GM23248 (cell line): ENCODE measurements at regions not wholly inside any gene's neighbourhood (a gene's known extent, or its start where the extent isn't known, plus 50 kb on each side); places are given as distances from the start of the nearest gene placed in this dataset.

Source experiments
- DNase-seq: peaks from one replicate; pipeline ENCODE4 v3.0.0-alpha.2; 2015
- H2AFZ ChIP-seq: fragments of 200-600 bp; sonication (generic); 2 replicates; pipeline ENCODE4 v1.6.1; 2016; ENCODE audit warnings: antibody characterized with exemption
- H3F3A ChIP-seq: fragments of 200-600 bp; sonication (generic); 2 replicates; pipeline ENCODE4 v1.6.1; 2016; ENCODE audit warnings: mild to moderate bottlenecking, antibody characterized with exemption, mixed run types; ENCODE audit not compliant: insufficient read depth
- H3K27ac ChIP-seq: fragments of 200-600 bp; sonication (generic); 2 replicates; pipeline ENCODE4 v1.5.1; 2016; ENCODE audit warnings: mild to moderate bottlenecking
- H3K27me3 ChIP-seq: fragments of 200-600 bp; sonication (generic); replicated peaks from 2 replicates; pipeline ENCODE4 v1.6.1; 2016; ENCODE audit warnings: mild to moderate bottlenecking; ENCODE audit not compliant: insufficient read depth
- H3K36me3 ChIP-seq: fragments of 200-600 bp; sonication (generic); 2 replicates; pipeline ENCODE4 v1.6.1; 2016; ENCODE audit warnings: low read depth, mild to moderate bottlenecking
- H3K4me1 ChIP-seq: fragments of 200-600 bp; sonication (generic); 2 replicates; pipeline ENCODE4 v1.6.1; 2016; ENCODE audit warnings: mild to moderate bottlenecking; ENCODE audit not compliant: insufficient read depth
- H3K4me2 ChIP-seq: fragments of 200-600 bp; sonication (generic); one replicate; pipeline ENCODE4 v1.6.1; 2016; ENCODE audit warnings: mild to moderate bottlenecking; ENCODE audit not compliant: unreplicated experiment
- H3K4me3 ChIP-seq: fragments of 200-600 bp; sonication (generic); 2 replicates; pipeline ENCODE4 v1.5.1; 2016; ENCODE audit warnings: mild to moderate bottlenecking
- H3K79me2 ChIP-seq: fragments of 200-600 bp; sonication (generic); 2 replicates; pipeline ENCODE4 v1.6.1; 2016; ENCODE audit warnings: mild to moderate bottlenecking; ENCODE audit not compliant: insufficient read depth
- H3K9ac ChIP-seq: fragments of 200-600 bp; sonication (generic); 2 replicates; pipeline ENCODE4 v1.6.1; 2016; ENCODE audit warnings: mild to moderate bottlenecking
- H3K9me2 ChIP-seq: fragments of 200-600 bp; sonication (generic); 2 replicates; pipeline ENCODE4 v1.6.1; 2016; ENCODE audit warnings: mixed run types, mild to moderate bottlenecking, moderate library complexity; ENCODE audit not compliant: insufficient read depth
- H3K9me3 ChIP-seq: fragments of 200-600 bp; sonication (generic); one replicate; pipeline ENCODE4 v1.6.1; 2017; ENCODE audit warnings: low read depth
- H4K20me1 ChIP-seq: fragments of 200-600 bp; sonication (generic); 2 replicates; pipeline ENCODE4 v1.6.0; 2016; ENCODE audit not compliant: insufficient read depth
- EZH2 ChIP-seq: fragments of 200-600 bp; sonication (generic); IDR thresholded peaks from 2 replicates; pipeline ENCODE4 v1.6.1; 2018; ENCODE audit warnings: antibody characterized with exemption, mild to moderate bottlenecking; ENCODE audit not compliant: insufficient read depth, poor library complexity, severe bottlenecking
- EZH2phosphoT487 ChIP-seq: fragments of 200-600 bp; sonication (generic); IDR thresholded peaks from 2 replicates; pipeline ENCODE4 v1.6.1; 2018; ENCODE audit warnings: antibody characterized with exemption, moderate library complexity, mild to moderate bottlenecking, low read depth; ENCODE audit not compliant: insufficient read depth
- WGBS, 2 experiments: methylation state at CpG; one replicate each; pipeline ENCODE4 v1.1.6; 2015 to 2017; ENCODE audit warnings: low lambda C conversion rate in 2 of 2, low coverage in 1 of 2; ENCODE audit errors: missing lambda C conversion rate in 2 of 2; 5-methylcytosine and 5-hydroxymethylcytosine counted together
- in situ Hi-C: fragments of 300-500 bp; cut with MboI; formaldehyde crosslinking; loops from 2 replicates; pipeline ENCODE4 v1.15.0; 2020

GRCh38 chr2:217612920-217613319, 389.9 kb downstream of the TNS1 start:
- H3K4me2 ChIP-seq, result no peak overlapping the region
- WGBS, 2 experiments, result 83 to 94% methylated on average over 8 to 9 of the region's 9 CpGs
- DNase-seq, result no peak
- no peaks in the 10 kb centered on the region for H3K36me3 ChIP-seq
- H3K27ac ChIP-seq, result no peak overlapping the region
- peaks cover under 1% of the 10 kb centered on the region; the same call in 1 of the 2 replicates for H3K27me3 ChIP-seq
- no peaks in the 10 kb centered on the region for H3K9me3 ChIP-seq
- no peak overlapping the region for H3K9ac ChIP-seq
- no peaks in the 10 kb centered on the region for H3F3A ChIP-seq
- H3K9me2 ChIP-seq, result no peaks in the 10 kb centered on the region
- H4K20me1 ChIP-seq, result no peaks in the 10 kb centered on the region
- H2AFZ ChIP-seq, result no peak overlapping the region
- no peak overlapping the region for H3K4me3 ChIP-seq
- in situ Hi-C loops, result no loop called here
- no peaks in the 10 kb centered on the region for H3K4me1 ChIP-seq
- no peak for TF ChIP-seq EZH2
- no peak for TF ChIP-seq EZH2phosphoT487
- H3K79me2 ChIP-seq, result no peaks in the 10 kb centered on the region

GRCh38 chr2:217612211-217612610, 390.6 kb downstream of the TNS1 start:
- Histone ChIP-seq H3K9me2 (no peaks in the 10 kb centered on the region), H3F3A (no peaks in the 10 kb centered on the region), H3K4me2 (no peak overlapping the region), H3K27ac (no peak overlapping the region), H3K27me3 (peaks cover 8% of the 10 kb centered on the region; the same call in 1 of the 2 replicates), H2AFZ (no peak overlapping the region), H3K36me3 (no peaks in the 10 kb centered on the region), H3K4me3 (no peak overlapping the region), H3K9ac (no peak overlapping the region), H3K4me1 (no peaks in the 10 kb centered on the region), H3K9me3 (no peaks in the 10 kb centered on the region), H4K20me1 (no peaks in the 10 kb centered on the region), H3K79me2 (no peaks in the 10 kb centered on the region)
- no peak for TF ChIP-seq EZH2
- no peak for DNase-seq
- in situ Hi-C loops, result no loop called here
- WGBS, 2 experiments, result 42 to 45% methylated on average over 3 of the region's 3 CpGs

GRCh38 chr2:217611626-217612127, 391.1 kb downstream of the TNS1 start:
- Histone ChIP-seq H3K4me1 (no peaks in the 10 kb centered on the region), H3K27ac (no peak overlapping the region), H4K20me1 (no peaks in the 10 kb centered on the region), H3K9me2 (no peaks in the 10 kb centered on the region), H3K79me2 (no peaks in the 10 kb centered on the region), H3K9ac (no peak overlapping the region), H3K4me2 (no peak overlapping the region), H3K36me3 (no peaks in the 10 kb centered on the region), H3K9me3 (no peaks in the 10 kb centered on the region), H3F3A (no peaks in the 10 kb centered on the region), H3K27me3 (peaks cover 9% of the 10 kb centered on the region; the same call in 1 of the 2 replicates), H2AFZ (no peak overlapping the region), H3K4me3 (no peak overlapping the region)
- no peak for DNase-seq
- TF ChIP-seq EZH2phosphoT487, result no peak
- no peak for TF ChIP-seq EZH2
- in situ Hi-C loops, result no loop called here
- 87 to 98% methylated on average over 5 of the region's 5 CpGs for whole genome bisulfite sequencing, 2 experiments

- Histone ChIP-seq H3K9me3 (no peaks in the 10 kb centered on the region), H2AFZ (no peak overlapping the region), H3K9ac (no peak overlapping the region), H3K4me2 (no peak overlapping the region), H3K27me3 (peaks cover 9% of the 10 kb centered on the region), H3K36me3 (no peaks in the 10 kb centered on the region), H3K9me2 (no peaks in the 10 kb centered on the region), H4K20me1 (no peaks in the 10 kb centered on the region), H3K4me3 (no peak overlapping the region), H3K27ac (no peak overlapping the region), H3K79me2 (no peaks in the 10 kb centered on the region), H3K4me1 (no peaks in the 10 kb centered on the region), H3F3A (no peaks in the 10 kb centered on the region)
- DNase-seq, result no peak
- WGBS, 2 experiments, result 69 to 74% methylated on average over 4 of the region's 4 CpGs
- TF ChIP-seq EZH2 (no peak), EZH2phosphoT487 (no peak)
- in situ Hi-C loops, result no loop called here
These were observed 391.7 kb downstream of the TNS1 start for GRCh38 chr2:217611056-217611455.

GRCh38 chr2:217610401-217610814, 392.4 kb downstream of the TNS1 start:
- no peak overlapping the region for H3K9ac ChIP-seq
- no peaks in the 10 kb centered on the region for H3K9me2 ChIP-seq
- no peaks in the 10 kb centered on the region for H3K36me3 ChIP-seq
- peaks cover 9% of the 10 kb centered on the region for H3K27me3 ChIP-seq
- no peaks in the 10 kb centered on the region for H3K9me3 ChIP-seq
- DNase-seq, result no peak
- H3K4me2 ChIP-seq, result no peak overlapping the region
- 74 to 81% methylated on average over 6 of the region's 6 CpGs for WGBS, 2 experiments
- H2AFZ ChIP-seq, result no peak overlapping the region
- in situ Hi-C loops, result no loop called here
- H3F3A ChIP-seq, result no peaks in the 10 kb centered on the region
- no peak overlapping the region for H3K4me3 ChIP-seq
- TF ChIP-seq EZH2 (no peak), EZH2phosphoT487 (no peak)
- H4K20me1 ChIP-seq, result no peaks in the 10 kb centered on the region
- H3K4me1 ChIP-seq, result no peaks in the 10 kb centered on the region
- no peaks in the 10 kb centered on the region for H3K79me2 ChIP-seq
- no peak overlapping the region for H3K27ac ChIP-seq
